AG10803 (cell line): ENCODE measurements at regions not wholly inside any gene's neighbourhood (a gene's known extent, or its start where the extent isn't known, plus 50 kb on each side); places are given as distances from the start of the nearest gene placed in this dataset.
"Not testable (repeated sequence)": the region's sequence is repeated elsewhere in the genome, so short reads cannot be mapped to it uniquely, and the experiment has no call there.

Source experiments
- DNase-seq: peaks from one replicate; pipeline ENCODE4 v3.0.0; 2010; ENCODE audit warnings: low read depth
- H3K4me3 ChIP-seq: 2 replicates; pipeline ENCODE4 v1.5.1; 2011; ENCODE audit warnings: mild to moderate bottlenecking, low read length, control low read depth
- TF ChIP-seq, protein P1 (sequence below): conservative IDR thresholded peaks from 2 replicates; pipeline ENCODE4 v1.5.1; 2011; ENCODE audit warnings: mild to moderate bottlenecking, low read length, control low read depth, inconsistent platforms

DNA sequence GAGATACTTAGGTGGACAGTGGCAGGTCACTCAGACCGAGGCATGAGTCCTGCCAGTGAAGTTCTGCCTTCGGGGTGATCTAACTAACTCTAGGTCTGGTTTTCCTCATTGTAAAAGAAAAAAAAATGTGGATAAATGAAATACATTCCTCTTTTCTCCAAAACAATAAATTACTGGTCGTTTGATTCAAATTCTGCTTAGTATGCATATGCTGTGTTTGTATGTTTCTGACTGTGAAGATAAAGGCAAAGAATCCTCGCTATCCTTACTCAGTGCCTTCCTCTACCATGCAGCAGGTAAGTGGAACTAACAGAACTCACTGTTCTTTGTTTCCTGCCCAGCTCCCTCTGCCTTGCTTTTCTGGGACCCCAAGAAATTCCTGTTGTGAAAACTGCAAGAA lies 330.1 kb downstream of the SUCLG1 start:
- TF ChIP-seq, protein P1, sequence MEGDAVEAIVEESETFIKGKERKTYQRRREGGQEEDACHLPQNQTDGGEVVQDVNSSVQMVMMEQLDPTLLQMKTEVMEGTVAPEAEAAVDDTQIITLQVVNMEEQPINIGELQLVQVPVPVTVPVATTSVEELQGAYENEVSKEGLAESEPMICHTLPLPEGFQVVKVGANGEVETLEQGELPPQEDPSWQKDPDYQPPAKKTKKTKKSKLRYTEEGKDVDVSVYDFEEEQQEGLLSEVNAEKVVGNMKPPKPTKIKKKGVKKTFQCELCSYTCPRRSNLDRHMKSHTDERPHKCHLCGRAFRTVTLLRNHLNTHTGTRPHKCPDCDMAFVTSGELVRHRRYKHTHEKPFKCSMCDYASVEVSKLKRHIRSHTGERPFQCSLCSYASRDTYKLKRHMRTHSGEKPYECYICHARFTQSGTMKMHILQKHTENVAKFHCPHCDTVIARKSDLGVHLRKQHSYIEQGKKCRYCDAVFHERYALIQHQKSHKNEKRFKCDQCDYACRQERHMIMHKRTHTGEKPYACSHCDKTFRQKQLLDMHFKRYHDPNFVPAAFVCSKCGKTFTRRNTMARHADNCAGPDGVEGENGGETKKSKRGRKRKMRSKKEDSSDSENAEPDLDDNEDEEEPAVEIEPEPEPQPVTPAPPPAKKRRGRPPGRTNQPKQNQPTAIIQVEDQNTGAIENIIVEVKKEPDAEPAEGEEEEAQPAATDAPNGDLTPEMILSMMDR = no peak
- H3K4me3 ChIP-seq = no peak overlapping the region
- DNase-seq = no peak

DNA sequence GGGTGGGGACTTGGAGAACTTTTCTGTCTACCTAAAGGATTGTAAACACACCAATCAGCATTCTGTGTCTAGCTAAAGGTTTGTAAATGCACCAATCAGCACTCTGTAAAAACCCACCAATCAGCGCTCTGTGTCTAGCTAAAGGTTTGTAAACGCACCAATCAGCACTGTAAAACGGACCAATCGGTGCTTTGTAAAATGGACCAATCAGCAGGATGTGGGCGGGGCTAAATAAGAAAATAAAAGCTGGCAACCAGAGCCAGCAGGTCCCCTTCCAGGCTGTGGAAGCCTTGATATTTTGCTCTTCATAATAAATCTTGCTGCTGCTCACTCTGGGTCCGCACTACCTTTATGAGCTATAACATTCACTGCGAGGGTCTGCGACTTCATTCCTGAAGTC lies 331.3 kb downstream of the SUCLG1 start:
- not testable (repeated sequence) for H3K4me3 ChIP-seq, DNase-seq

DNA sequence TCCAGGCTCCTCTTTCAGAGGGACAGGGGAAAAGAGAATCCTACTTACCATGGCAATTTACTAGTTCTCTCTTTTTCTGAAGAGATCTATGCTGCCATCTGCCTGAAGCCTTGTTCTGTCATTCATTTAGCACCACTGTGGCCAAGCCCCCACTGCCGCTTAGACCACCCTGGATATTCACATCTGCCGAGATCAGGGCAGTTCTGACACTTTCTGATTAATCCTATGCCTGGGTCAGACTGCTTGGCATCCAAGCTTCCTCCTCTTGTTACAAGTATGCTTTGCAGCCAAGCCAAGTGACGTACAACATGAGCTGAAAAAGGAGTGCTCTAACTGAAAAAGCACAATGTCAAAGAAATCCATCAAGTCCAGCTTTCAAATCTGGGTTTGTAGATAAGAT lies 332.6 kb downstream of the SUCLG1 start:
- TF ChIP-seq, protein P1 = no peak
- DNase-seq = no peak
- H3K4me3 ChIP-seq = no peak overlapping the region

DNA sequence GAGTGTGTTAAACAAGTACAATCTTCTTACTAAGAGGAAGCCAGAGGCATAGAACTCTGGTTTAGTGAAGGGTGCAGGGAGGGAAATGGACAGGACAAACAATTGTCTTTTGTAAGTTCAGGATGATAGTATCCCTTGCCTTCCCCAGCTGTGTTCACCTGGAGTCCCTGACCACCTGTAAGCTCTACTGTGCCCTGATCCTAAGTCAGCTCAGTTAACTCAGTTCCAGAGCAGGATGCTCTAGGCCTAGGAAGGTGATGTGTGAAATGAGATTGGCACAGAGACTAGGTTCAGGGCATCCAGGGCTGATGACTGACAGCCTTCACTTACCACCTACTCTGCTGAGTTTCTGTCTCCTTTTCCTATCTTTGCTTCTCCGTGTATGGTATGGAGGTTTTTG lies 333.0 kb downstream of the SUCLG1 start:
- TF ChIP-seq, protein P1 = no peak

DNA sequence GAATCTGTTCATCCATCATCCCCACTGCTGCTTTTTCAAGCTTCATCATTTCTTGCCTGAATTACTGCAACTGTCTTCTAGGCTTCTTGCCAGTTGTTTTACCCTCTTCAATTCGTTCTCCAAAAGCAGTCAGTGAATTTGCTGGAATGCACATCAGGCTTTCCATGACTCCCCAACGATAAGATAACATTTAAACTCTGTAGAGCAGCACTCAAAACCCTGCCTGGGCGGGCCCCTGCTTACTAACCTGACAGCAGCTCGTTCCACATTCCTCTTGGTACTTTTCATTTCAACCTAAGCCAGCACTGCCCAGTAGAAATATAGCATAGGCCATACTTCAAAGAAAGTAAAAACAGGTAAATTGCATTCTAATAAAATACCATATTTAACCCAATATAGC lies 342.9 kb downstream of the SUCLG1 start:
- no peak for DNase-seq
- TF ChIP-seq, protein P1 = no peak
- H3K4me3 ChIP-seq = no peak overlapping the region

More for the DNA sequence above, 333.0 kb downstream of the SUCLG1 start:
- no peak for DNase-seq
- no peak overlapping the region for H3K4me3 ChIP-seq

DNA sequence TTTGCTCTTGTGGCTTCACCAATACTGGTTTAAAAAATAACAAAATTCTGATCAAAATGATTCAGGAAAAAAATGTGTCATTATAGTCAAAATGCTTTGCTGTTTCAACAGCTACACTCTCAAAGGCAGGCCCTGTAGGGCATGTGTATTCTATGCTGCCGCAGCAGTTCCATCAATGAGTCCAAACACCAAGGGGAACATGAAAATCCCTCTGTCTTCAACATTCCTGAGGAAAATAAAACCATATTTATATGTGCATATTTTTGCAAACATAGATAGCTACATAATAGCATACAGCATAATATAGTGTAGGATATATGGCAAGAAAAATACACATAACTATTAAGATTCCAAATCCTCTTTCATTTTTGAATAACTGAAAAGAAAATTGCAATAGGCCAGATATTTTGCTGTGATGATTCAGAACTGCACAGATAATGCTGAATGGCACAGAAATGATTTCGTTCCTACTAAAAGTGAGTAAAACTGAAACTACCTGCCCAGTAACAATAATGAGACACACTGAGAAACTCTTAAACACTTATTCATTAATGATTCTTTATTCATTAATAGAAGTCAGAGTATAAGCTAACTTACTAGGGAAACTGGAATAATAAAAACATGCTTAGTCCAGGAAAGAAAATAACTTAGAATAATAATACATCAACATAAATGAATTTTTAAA lies 343.8 kb downstream of the SUCLG1 start:
- TF ChIP-seq, protein P1 = no peak
- no peak overlapping the region for H3K4me3 ChIP-seq
- DNase-seq = no peak

DNA sequence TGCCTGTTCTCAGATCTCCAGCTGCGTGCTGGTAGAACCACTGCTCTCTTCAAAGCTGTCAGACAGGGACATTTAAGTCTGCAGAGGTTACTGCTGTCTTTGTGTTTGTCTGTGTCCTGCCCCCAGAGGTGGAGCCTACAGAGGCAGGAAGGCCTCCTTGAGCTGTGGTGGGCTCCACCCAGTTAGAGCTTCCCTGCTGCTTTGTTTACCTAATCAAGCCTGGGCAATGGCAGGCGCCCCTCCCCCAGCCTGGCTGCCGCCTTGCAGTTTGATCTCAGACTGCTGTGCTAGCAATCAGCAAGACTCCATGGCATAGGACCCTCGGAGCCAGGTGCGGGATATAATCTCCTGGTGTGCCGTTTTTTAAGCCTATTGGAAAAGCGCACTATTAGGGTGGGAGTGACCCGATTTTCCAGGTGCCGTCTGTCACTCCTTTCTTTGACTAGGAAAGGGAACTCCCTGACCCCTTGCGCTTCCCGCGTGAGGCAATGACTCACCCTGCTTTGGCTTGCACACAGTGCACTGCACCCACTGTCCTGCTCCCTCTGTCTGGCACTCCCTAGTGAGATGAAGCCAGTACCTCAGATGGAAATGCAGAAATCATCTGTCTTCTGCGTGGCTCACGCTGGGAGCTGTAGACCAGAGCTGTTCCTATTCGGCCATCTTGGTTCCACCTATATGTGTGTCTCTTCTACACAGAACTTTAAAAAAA lies 355.1 kb downstream of the SUCLG1 start:
- not testable (repeated sequence) for H3K4me3 ChIP-seq, DNase-seq

DNA sequence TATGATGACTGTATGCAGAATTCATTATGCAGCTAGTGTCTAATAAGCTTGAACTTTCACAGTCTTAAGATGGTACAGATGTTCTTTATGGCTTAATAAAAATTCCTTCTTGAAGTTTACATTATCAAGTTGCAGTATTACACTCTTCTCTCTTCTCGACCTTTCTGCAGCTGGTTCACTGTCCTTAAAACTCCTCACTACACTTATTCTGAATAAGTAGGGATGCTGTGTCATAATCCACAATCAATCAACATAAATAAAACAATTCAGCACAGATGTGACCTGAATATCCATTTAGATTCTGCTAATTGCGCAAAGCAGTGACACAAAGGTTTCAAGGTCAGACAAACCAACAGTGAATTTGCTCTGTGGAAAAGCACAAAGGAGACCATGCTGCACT lies 356.8 kb downstream of the SUCLG1 start:
- no peak overlapping the region for H3K4me3 ChIP-seq
- DNase-seq = no peak
- TF ChIP-seq, protein P1 = no peak
